HEK293T (cell line): ENCODE measurements at regions not wholly inside any gene's neighbourhood (a gene's known extent, or its start where the extent isn't known, plus 50 kb on each side); places are given as distances from the start of the nearest gene placed in this dataset.

Source experiments
- CTCF ChIA-PET: fragments of 350-600 bp; formaldehyde crosslinking; extraction: SDS; loops from one replicate; lab custom pipeline; 2021; ENCODE audit warnings: antibody characterized with exemption, inconsistent platforms; lab: Yijun Ruan, JAX
- POLR2A ChIA-PET: fragments of 350-600 bp; formaldehyde crosslinking; extraction: SDS; loops from one replicate; lab custom pipeline; 2020; ENCODE audit warnings: antibody characterized with exemption, inconsistent platforms; lab: Yijun Ruan, JAX
- DNase-seq: peaks from one replicate; pipeline ENCODE4 v3.0.0; 2012; ENCODE audit warnings: mixed read lengths; ENCODE audit errors: extremely low spot score
- ARNT ChIP-seq: fragments of 450-650 bp; IDR thresholded peaks from 2 replicates; pipeline ENCODE4 v1.6.1; 2017; ENCODE audit warnings: mild to moderate bottlenecking
- BHLHE40 ChIP-seq: fragments of 450-650 bp; IDR thresholded peaks from 2 replicates; pipeline ENCODE4 v1.6.1; 2016; ENCODE audit warnings: mild to moderate bottlenecking, moderate library complexity, borderline replicate concordance
- CTBP1 ChIP-seq: fragments of 450-650 bp; IDR thresholded peaks from 2 replicates; pipeline ENCODE4 v1.6.1; 2016; ENCODE audit warnings: borderline replicate concordance
- ELF4 ChIP-seq: fragments of 450-650 bp; IDR thresholded peaks from 2 replicates; pipeline ENCODE4 v1.6.1; 2017; ENCODE audit warnings: antibody characterized with exemption
- FOXA1 ChIP-seq: fragments of 450-650 bp; IDR thresholded peaks from 2 replicates; pipeline ENCODE4 v1.6.1; 2016; ENCODE audit warnings: mild to moderate bottlenecking
- FOXK2 ChIP-seq: fragments of 450-650 bp; IDR thresholded peaks from 2 replicates; pipeline ENCODE4 v1.6.1; 2016; ENCODE audit warnings: mild to moderate bottlenecking
- FOXM1 ChIP-seq: fragments of 450-650 bp; IDR thresholded peaks from 2 replicates; pipeline ENCODE4 v1.6.1; 2017; ENCODE audit warnings: mild to moderate bottlenecking, borderline replicate concordance
- HDGF ChIP-seq: fragments of 450-650 bp; IDR thresholded peaks from 2 replicates; pipeline ENCODE4 v1.6.1; 2017; ENCODE audit warnings: antibody characterized with exemption, borderline replicate concordance
- L3MBTL2 ChIP-seq: fragments of 450-650 bp; conservative IDR thresholded peaks from 2 replicates; pipeline ENCODE4 v1.6.1; 2016; ENCODE audit warnings: mild to moderate bottlenecking
- LEF1 ChIP-seq: fragments of 450-650 bp; IDR thresholded peaks from 2 replicates; pipeline ENCODE4 v1.6.1; 2017; ENCODE audit warnings: mild to moderate bottlenecking, borderline replicate concordance
- NFRKB ChIP-seq: fragments of 450-650 bp; IDR thresholded peaks from 2 replicates; pipeline ENCODE4 v1.6.1; 2016; ENCODE audit warnings: mild to moderate bottlenecking, moderate library complexity
- PKNOX1 ChIP-seq: fragments of 450-650 bp; IDR thresholded peaks from 2 replicates; pipeline ENCODE4 v1.6.1; 2016
- SP1 ChIP-seq: fragments of 450-650 bp; IDR thresholded peaks from 2 replicates; pipeline ENCODE4 v1.6.1; 2017
- SUZ12 ChIP-seq: fragments of 450-650 bp; IDR thresholded peaks from 2 replicates; pipeline ENCODE4 v1.6.1; 2016; ENCODE audit warnings: mild to moderate bottlenecking
- TARDBP ChIP-seq: fragments of 450-650 bp; IDR thresholded peaks from 2 replicates; pipeline ENCODE4 v1.6.1; 2016
- ZNF384 ChIP-seq: fragments of 450-650 bp; IDR thresholded peaks from 2 replicates; pipeline ENCODE4 v1.6.1; 2016

GRCh38 chr20:10752206-10752605 is 78.4 kb upstream of the JAG1 start:
- POLR2A ChIA-PET = no interaction called here

GRCh38 chr20:10754824-10755223 is 81.0 kb upstream of the JAG1 start:
- TF ChIP-seq L3MBTL2 = no peak
- TF ChIP-seq FOXM1 = no peak
- no peak for TF ChIP-seq NFRKB
- TF ChIP-seq FOXA1 = no peak
- no peak for TF ChIP-seq SP1
- no peak for TF ChIP-seq HDGF
- TF ChIP-seq TARDBP = no peak
- TF ChIP-seq ZNF384 = no peak
- TF ChIP-seq CTBP1 = no peak
- no peak for TF ChIP-seq FOXK2
- TF ChIP-seq PKNOX1 = no peak
- TF ChIP-seq ELF4 = no peak
- TF ChIP-seq SUZ12 = no peak
- TF ChIP-seq ARNT = no peak
- CTCF ChIA-PET = no interaction called here
- no peak for DNase-seq
- POLR2A ChIA-PET = no interaction called here

More at GRCh38 chr20:10752206-10752605, 78.4 kb upstream of the JAG1 start:
- CTCF ChIA-PET = no interaction called here
- TF ChIP-seq ZNF384 = no peak
- no peak for TF ChIP-seq LEF1
- no peak for TF ChIP-seq FOXA1
- no peak for DNase-seq

- ChIA-PET CTCF (no interaction called here), POLR2A (no interaction called here)
- TF ChIP-seq PKNOX1 (no peak), HDGF (no peak), FOXM1 (no peak), TARDBP (no peak), FOXK2 (no peak), CTBP1 (no peak), FOXA1 (no peak), SP1 (no peak), ARNT (no peak), LEF1 (no peak)
- DNase-seq = no peak
Measured at GRCh38 chr20:10758446-10758845, 84.6 kb upstream of the JAG1 start.

- POLR2A ChIA-PET = interaction anchor here (0.5 kb wide), 1 partner anchor 52 kb away, joined by 3 read pairs; no protein-coding TSS in a partner anchor
Measured at GRCh38 chr20:10761232-10761631, 87.4 kb upstream of the JAG1 start.

GRCh38 chr20:10761786-10762185 is 88.0 kb upstream of the JAG1 start:
- ChIA-PET CTCF (no interaction called here), POLR2A (interaction anchor here (0.5 kb wide), 1 partner anchor 51 kb away, joined by 3 read pairs; no protein-coding TSS in a partner anchor)
- DNase-seq = no peak
- no peak for TF ChIP-seq TARDBP
- no peak for TF ChIP-seq HDGF
- TF ChIP-seq PKNOX1 = no peak
- no peak for TF ChIP-seq ELF4
- no peak for TF ChIP-seq SP1
- TF ChIP-seq ARNT = no peak
- no peak for TF ChIP-seq SUZ12
- no peak for TF ChIP-seq FOXK2
- TF ChIP-seq NFRKB = no peak
- no peak for TF ChIP-seq CTBP1
- TF ChIP-seq LEF1 = no peak
- TF ChIP-seq L3MBTL2 = no peak
- no peak for TF ChIP-seq FOXA1
- no peak for TF ChIP-seq ZNF384
- no peak for TF ChIP-seq BHLHE40
- no peak for TF ChIP-seq FOXM1

More at GRCh38 chr20:10761232-10761631, 87.4 kb upstream of the JAG1 start:
- CTCF ChIA-PET = interaction anchor here (0.6 kb wide), 1 partner anchor 90 kb away, joined by 3 read pairs; no protein-coding TSS in a partner anchor
- TF ChIP-seq ZNF384 = no peak
- no peak for TF ChIP-seq PKNOX1
- TF ChIP-seq LEF1 = no peak
- TF ChIP-seq NFRKB = no peak
- TF ChIP-seq TARDBP = no peak
- no peak for TF ChIP-seq ELF4
- TF ChIP-seq FOXK2 = no peak
- no peak for TF ChIP-seq FOXM1
- no peak for DNase-seq

- no peak for TF ChIP-seq NFRKB
- TF ChIP-seq ZNF384 = no peak
- TF ChIP-seq L3MBTL2 = no peak
- TF ChIP-seq ELF4 = no peak
- TF ChIP-seq LEF1 = no peak
- TF ChIP-seq FOXK2 = no peak
- no peak for TF ChIP-seq ARNT
- no peak for TF ChIP-seq TARDBP
- no peak for TF ChIP-seq FOXA1
- no peak for TF ChIP-seq HDGF
- TF ChIP-seq SUZ12 = no peak
- no peak for TF ChIP-seq SP1
- TF ChIP-seq BHLHE40 = no peak
- ChIA-PET CTCF (no interaction called here), POLR2A (no interaction called here)
- no peak for DNase-seq
Measured at GRCh38 chr20:10762216-10762615, 88.4 kb upstream of the JAG1 start.
